HG03039 (cell line): ENCODE measurements at regions not wholly inside any gene's neighbourhood (a gene's known extent, or its start where the extent isn't known, plus 50 kb on each side); places are given as distances from the start of the nearest gene placed in this dataset.

Experiments used
- ATAC-seq: cut with Tn5 transposase; IDR thresholded peaks from one replicate; pipeline ENCODE4 v1.9.1; 2021; ENCODE audit warnings: mild to moderate bottlenecking, moderate library complexity; ENCODE audit not compliant: unreplicated experiment

GRCh38 chr12:85352016-85352415 lies 72.0 kb downstream of the ALX1 start:
- ATAC-seq, result no peak

GRCh38 chr12:85356596-85357385 lies 76.8 kb downstream of the ALX1 start:
- no peak for ATAC-seq

GRCh38 chr12:85357609-85358008 lies 77.6 kb downstream of the ALX1 start:
- ATAC-seq, result no peak

- no peak for ATAC-seq
Measured at GRCh38 chr12:85358715-85359114, 78.7 kb downstream of the ALX1 start.

- no peak for ATAC-seq
Measured at GRCh38 chr12:85363382-85364190, 83.6 kb downstream of the ALX1 start.

- ATAC-seq, result no peak
Measured at GRCh38 chr12:85367936-85368335, 87.9 kb downstream of the ALX1 start.

GRCh38 chr12:85369365-85370154 lies 89.5 kb downstream of the ALX1 start:
- no peak for ATAC-seq

- no peak for ATAC-seq
Measured at GRCh38 chr12:85373045-85373444, 93.0 kb downstream of the ALX1 start.

GRCh38 chr12:85374981-85375380 lies 95.0 kb downstream of the ALX1 start:
- no peak for ATAC-seq

- ATAC-seq, result no peak
Measured at GRCh38 chr12:85385406-85385805, 105.4 kb downstream of the ALX1 start.

GRCh38 chr12:85390266-85390665 lies 110.2 kb downstream of the ALX1 start:
- ATAC-seq, result no peak

GRCh38 chr12:85392508-85392907 lies 112.5 kb downstream of the ALX1 start:
- no peak for ATAC-seq

- no peak for ATAC-seq
Measured at GRCh38 chr12:85393606-85394005, 113.6 kb downstream of the ALX1 start.

GRCh38 chr12:85394065-85394464 lies 114.0 kb downstream of the ALX1 start:
- ATAC-seq, result no peak

- ATAC-seq, result no peak
Measured at GRCh38 chr12:85394809-85395208, 114.8 kb downstream of the ALX1 start.

GRCh38 chr12:85405262-85405661 lies 125.2 kb downstream of the ALX1 start:
- ATAC-seq, result no peak

GRCh38 chr12:85405781-85406522 lies 125.9 kb downstream of the ALX1 start:
- ATAC-seq, result no peak

- ATAC-seq, result no peak
Measured at GRCh38 chr12:85413266-85413665, 133.2 kb downstream of the ALX1 start.

- no peak for ATAC-seq
Measured at GRCh38 chr12:85422762-85423161, 142.7 kb downstream of the ALX1 start.

- ATAC-seq, result peak; percentile 49
Measured at GRCh38 chr12:85423947-85424346, 143.9 kb downstream of the ALX1 start.
